ENCODE measurements at regions not wholly inside any gene's neighbourhood (a gene's known extent, or its start where the extent isn't known, plus 50 kb on each side); places are given as distances from the start of the nearest gene placed in this dataset.

GRCh38 chr6:150299873-150300485 is 68.8 kb upstream of the IYD start:
- Mint-ChIP-seq H3K4me3 (no peak overlapping the region), H3K27me3 (peaks cover 9% of the 10 kb centered on the region), H3K4me1 (ENCODE audit: low read depth) (no peaks in the 10 kb centered on the region), H3K36me3 (ENCODE audit: low read depth) (no peaks in the 10 kb centered on the region), H3K27ac (no peak overlapping the region), H3K9me3 (peaks cover 5% of the 10 kb centered on the region)
- H3K27ac ChIP-seq (ENCODE audit: low read depth in 1 of 2, low read length in 2 of 2) = no peak overlapping the region
- intact Hi-C loops (cut with DNase I, micrococcal nuclease) = no loop called here
- no peaks in the 10 kb centered on the region for H3K36me3 ChIP-seq (ENCODE audit: insufficient read depth, low read length)
- H3K9me3 ChIP-seq (ENCODE audit: control insufficient read depth in 1 of 2, insufficient read depth in 1 of 2, low read length in 2 of 2) = peaks cover 6 to 14% of the 10 kb centered on the region in 2 experiments
- no peaks in the 10 kb centered on the region for H3K27me3 ChIP-seq (ENCODE audit: control insufficient read depth in 1 of 2, insufficient read depth in 2 of 2, low read length in 2 of 2)
- ChIA-PET CTCF (interaction anchor here (1.2 kb wide), 1 partner anchor 26 kb away, joined by 4 read pairs; no protein-coding TSS in a partner anchor), POLR2A (no interaction called here)
- no peak overlapping the region for H3K4me3 ChIP-seq (ENCODE audit: low read length)
- DNase-seq (no peak), ATAC-seq (ENCODE audit: poor library complexity) (no peak)
- no peak for TF ChIP-seq CTCF (IDR thresholded peaks at IDR 0.05)
- H3K4me1 ChIP-seq (ENCODE audit: insufficient read depth, low read length) = no peaks in the 10 kb centered on the region

GRCh38 chr6:150301846-150302519 is 66.8 kb upstream of the IYD start:
- Mint-ChIP-seq H3K36me3 (ENCODE audit: low read depth) (no peaks in the 10 kb centered on the region), H3K9me3 (peaks cover 5% of the 10 kb centered on the region), H3K4me1 (ENCODE audit: low read depth) (no peaks in the 10 kb centered on the region), H3K4me3 (no peak overlapping the region), H3K27me3 (peaks cover 10% of the 10 kb centered on the region), H3K27ac (no peak overlapping the region)
- Histone ChIP-seq H3K27me3 (ENCODE audit: control insufficient read depth in 1 of 2, insufficient read depth in 2 of 2, low read length in 2 of 2) (peaks cover 0 to 3% of the 10 kb centered on the region in 2 experiments), H3K27ac (ENCODE audit: low read depth in 1 of 2, low read length in 2 of 2) (no peak overlapping the region), H3K4me1 (ENCODE audit: insufficient read depth, low read length) (no peaks in the 10 kb centered on the region), H3K4me3 (ENCODE audit: low read length) (no peak overlapping the region), H3K9me3 (ENCODE audit: control insufficient read depth in 1 of 2, insufficient read depth in 1 of 2, low read length in 2 of 2) (peaks cover 0 to 10% of the 10 kb centered on the region in 2 experiments), H3K36me3 (ENCODE audit: insufficient read depth, low read length) (no peaks in the 10 kb centered on the region)
- ATAC-seq (ENCODE audit: poor library complexity) = no peak
- ChIA-PET POLR2A (no interaction called here), CTCF (no interaction called here)
- intact Hi-C loops (cut with DNase I, micrococcal nuclease) = no loop called here
- no peak for TF ChIP-seq CTCF (IDR thresholded peaks at IDR 0.05)
- no peak for DNase-seq

- H3K36me3 Mint-ChIP-seq (ENCODE audit: low read depth) = no peaks in the 10 kb centered on the region
- Histone ChIP-seq H3K36me3 (ENCODE audit: insufficient read depth, low read length) (no peaks in the 10 kb centered on the region), H3K9me3 (ENCODE audit: control insufficient read depth in 1 of 2, insufficient read depth in 1 of 2, low read length in 2 of 2) (peaks cover 0 to 4% of the 10 kb centered on the region in 2 experiments), H3K27ac (ENCODE audit: low read depth in 1 of 2, low read length in 2 of 2) (no peak overlapping the region), H3K4me3 (ENCODE audit: low read length) (no peak overlapping the region), H3K27me3 (ENCODE audit: control insufficient read depth in 1 of 2, insufficient read depth in 2 of 2, low read length in 2 of 2) (peaks cover 0 to 9% of the 10 kb centered on the region in 2 experiments), H3K4me1 (ENCODE audit: insufficient read depth, low read length) (no peaks in the 10 kb centered on the region)
- POLR2A ChIA-PET = no interaction called here
- no peak for ATAC-seq (ENCODE audit: poor library complexity)
- no peaks in the 10 kb centered on the region for H3K4me1 Mint-ChIP-seq (ENCODE audit: low read depth)
- CTCF ChIA-PET = no interaction called here
- TF ChIP-seq CTCF (IDR thresholded peaks at IDR 0.05) = no peak
- H3K27me3 Mint-ChIP-seq = peaks cover 15% of the 10 kb centered on the region
- intact Hi-C loops (cut with DNase I, micrococcal nuclease) = no loop called here
- H3K9me3 Mint-ChIP-seq = peaks cover 4% of the 10 kb centered on the region
- H3K4me3 Mint-ChIP-seq = no peak overlapping the region
- DNase-seq = no peak
- no peak overlapping the region for H3K27ac Mint-ChIP-seq
Measured at GRCh38 chr6:150302520-150303176, 66.2 kb upstream of the IYD start.
